PC-3 (cell line): ENCODE measurements at regions not wholly inside any gene's neighbourhood (a gene's known extent, or its start where the extent isn't known, plus 50 kb on each side); places are given as distances from the start of the nearest gene placed in this dataset.

Experiments
- EZH2 ChIP-seq: fragments of 300-600 bp; sonication (generic); IDR thresholded peaks from one replicate; pipeline ENCODE4 v1.6.1; 2017; ENCODE audit warnings: antibody characterized with exemption, mild to moderate bottlenecking, low read length; ENCODE audit not compliant: unreplicated experiment
- EZH2phosphoT487 ChIP-seq: fragments of 300-600 bp; sonication (generic); IDR thresholded peaks from 2 replicates; pipeline ENCODE4 v1.6.1; 2018; ENCODE audit warnings: mild to moderate bottlenecking, antibody characterized with exemption, low read length, borderline replicate concordance
- TF ChIP-seq, protein P1 (sequence below): fragments of 300-600 bp; sonication (generic); conservative IDR thresholded peaks from 2 replicates; pipeline ENCODE4 v1.5.1; 2017; ENCODE audit warnings: antibody characterized with exemption, low read depth, mild to moderate bottlenecking, low read length

GRCh38 chr13:99051768-99052455 lies 74.0 kb upstream of the DOCK9 start:
- TF ChIP-seq, protein P1, sequence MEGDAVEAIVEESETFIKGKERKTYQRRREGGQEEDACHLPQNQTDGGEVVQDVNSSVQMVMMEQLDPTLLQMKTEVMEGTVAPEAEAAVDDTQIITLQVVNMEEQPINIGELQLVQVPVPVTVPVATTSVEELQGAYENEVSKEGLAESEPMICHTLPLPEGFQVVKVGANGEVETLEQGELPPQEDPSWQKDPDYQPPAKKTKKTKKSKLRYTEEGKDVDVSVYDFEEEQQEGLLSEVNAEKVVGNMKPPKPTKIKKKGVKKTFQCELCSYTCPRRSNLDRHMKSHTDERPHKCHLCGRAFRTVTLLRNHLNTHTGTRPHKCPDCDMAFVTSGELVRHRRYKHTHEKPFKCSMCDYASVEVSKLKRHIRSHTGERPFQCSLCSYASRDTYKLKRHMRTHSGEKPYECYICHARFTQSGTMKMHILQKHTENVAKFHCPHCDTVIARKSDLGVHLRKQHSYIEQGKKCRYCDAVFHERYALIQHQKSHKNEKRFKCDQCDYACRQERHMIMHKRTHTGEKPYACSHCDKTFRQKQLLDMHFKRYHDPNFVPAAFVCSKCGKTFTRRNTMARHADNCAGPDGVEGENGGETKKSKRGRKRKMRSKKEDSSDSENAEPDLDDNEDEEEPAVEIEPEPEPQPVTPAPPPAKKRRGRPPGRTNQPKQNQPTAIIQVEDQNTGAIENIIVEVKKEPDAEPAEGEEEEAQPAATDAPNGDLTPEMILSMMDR = no peak
- no peak for TF ChIP-seq EZH2
- no peak for TF ChIP-seq EZH2phosphoT487
